GM19239 (cell line): ENCODE measurements at regions not wholly inside any gene's neighbourhood (a gene's known extent, or its start where the extent isn't known, plus 50 kb on each side); places are given as distances from the start of the nearest gene placed in this dataset.
A peak's percentile ranks its signal among the peaks of the same experiment; 100 is the strongest.

Experiments used
- DNase-seq: peaks from one replicate; pipeline ENCODE4 v3.0.0; 2011; ENCODE audit warnings: low spot score; ENCODE audit not compliant: insufficient read length
- FAIRE-seq: peaks from 2 replicates; lab custom pipeline; 2011; peaks lifted over from hg19 to GRCh38; lab: Jason Lieb, UNC

DNA sequence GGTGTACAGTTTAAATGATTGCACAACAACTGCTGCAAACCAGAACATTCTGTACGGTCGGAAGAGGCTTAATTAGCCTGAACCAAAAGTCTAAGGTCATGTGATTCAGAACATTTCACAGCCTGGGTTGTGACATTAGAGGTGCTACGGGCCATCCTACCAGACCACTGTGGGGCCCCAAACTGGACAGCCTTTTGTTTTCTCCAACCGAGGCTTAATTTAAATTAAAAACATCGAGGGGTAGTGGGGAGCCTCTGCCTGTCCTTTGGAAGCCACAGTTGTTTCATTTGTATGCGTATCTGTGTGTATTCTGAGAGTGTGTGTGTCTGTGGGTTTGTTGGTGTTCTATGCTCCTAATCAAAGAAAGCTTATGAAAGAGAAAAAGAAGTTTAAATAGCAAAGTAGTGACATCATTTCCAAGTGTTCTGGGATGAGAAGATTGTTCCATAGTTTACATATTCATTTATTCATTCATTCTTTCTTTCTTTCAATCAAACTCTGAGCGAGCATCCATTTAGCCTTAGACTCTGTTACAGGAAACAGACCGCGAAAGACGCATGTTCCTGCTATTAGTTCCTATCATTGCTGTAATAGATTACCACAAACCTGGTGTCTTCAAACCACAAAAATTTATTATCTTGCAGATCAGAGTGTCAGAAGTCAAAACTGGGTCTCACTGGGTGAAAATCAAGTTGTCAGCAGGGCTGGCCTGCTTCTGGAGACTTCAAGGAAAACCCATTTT, 444.8 kb downstream of the FOXO1 start:
- no peak for FAIRE-seq

DNA sequence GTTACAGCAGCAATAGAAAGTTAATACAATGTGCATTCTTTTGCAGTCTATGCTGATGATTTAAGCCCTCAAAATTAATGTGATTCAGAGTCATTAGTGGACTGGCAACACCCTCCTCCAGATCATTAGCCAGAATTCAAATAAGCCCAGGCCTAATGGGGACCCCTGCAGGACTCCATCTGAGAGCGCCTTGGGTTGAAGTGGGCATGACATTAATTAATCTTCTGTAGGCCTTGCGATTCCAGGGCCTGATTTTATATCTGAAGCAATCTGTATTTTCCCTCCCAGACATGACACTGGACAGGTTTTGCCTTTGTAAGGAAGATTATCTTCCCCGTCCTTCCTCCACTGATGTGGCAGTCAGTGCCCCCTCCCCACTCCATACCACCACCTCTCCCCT, 442.9 kb downstream of the FOXO1 start:
- no peak for FAIRE-seq
- no peak for DNase-seq

More for the DNA sequence above, 444.8 kb downstream of the FOXO1 start:
- DNase-seq: no peak

DNA sequence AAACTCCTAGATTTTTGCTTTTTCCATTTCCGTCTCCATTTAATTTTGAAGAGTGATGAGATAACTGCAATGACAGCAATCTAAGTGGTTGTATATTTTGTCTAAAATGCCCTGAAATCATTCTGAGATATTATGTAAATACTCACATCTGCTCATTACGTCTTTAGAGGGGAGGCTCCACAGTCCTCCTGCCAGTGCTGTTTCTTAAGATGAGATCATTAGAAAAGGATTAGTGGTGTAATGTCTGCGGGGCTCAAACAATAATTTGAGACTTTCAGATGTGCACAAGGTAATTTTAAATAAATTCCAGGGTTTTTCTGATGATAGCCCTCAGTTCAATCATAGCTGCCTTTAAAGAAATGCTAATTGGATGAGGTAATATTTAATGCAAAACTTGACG, 437.9 kb downstream of the FOXO1 start:
- DNase-seq: no peak
- no peak for FAIRE-seq

DNA sequence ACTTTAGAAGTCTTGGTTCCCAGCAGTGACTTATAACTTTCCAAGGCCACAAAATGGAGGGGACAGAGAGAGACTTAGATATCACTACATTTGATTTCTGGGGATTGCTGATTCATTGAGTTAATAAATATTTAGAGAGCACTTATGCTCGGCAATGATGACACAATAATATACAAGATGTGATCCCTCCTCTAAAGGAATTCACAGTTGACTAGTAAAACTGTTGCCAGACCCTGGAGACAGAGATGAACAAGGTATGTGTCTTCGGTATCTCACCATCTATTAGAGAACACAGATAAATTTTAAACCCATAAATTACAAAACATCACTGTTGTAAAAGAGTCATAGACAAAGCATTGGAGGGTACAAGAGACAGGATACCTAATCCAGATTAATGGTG, 437.5 kb downstream of the FOXO1 start:
- DNase-seq: no peak
- no peak for FAIRE-seq

DNA sequence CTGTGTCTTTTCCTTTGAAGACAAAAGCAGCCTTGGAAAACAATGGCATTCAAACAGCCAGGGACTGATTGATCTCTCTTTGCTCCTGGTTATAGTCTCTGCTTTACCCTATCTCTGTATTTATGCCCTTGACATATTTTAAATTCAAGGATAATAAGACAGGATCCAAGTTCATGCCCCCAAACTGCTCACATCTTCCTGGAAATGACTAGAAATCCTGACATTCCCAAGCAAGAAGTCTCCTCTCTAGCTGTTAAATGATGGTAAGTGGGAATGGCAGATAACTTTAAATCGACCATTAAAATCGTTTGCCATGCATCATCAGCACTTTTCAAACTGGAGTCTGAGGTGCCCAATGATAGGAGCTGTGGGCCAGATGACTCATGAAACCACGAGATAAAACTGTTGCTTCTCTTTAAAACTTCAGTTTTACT, 435.6 kb downstream of the FOXO1 start:
- no peak for DNase-seq
- no peak for FAIRE-seq

DNA sequence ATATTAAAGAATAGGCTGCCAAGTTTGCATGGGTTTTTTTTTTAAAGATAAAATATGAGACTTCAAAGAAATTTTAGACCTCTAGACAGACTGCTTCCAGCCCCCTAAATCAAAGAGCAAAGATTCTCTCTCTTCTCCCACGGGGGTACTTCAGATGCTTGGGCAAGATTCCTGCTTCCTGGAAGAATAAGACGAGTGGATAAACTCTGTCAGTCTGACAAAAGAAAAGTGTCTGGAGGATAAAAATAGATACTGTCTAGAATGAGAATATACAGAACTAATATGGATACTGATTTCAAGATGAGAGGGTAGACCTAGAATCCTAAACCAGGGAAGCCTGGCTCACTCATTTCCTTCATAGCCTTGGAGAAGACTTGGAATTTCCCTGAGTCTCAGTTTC, 435.1 kb downstream of the FOXO1 start:
- DNase-seq: no peak
- no peak for FAIRE-seq

DNA sequence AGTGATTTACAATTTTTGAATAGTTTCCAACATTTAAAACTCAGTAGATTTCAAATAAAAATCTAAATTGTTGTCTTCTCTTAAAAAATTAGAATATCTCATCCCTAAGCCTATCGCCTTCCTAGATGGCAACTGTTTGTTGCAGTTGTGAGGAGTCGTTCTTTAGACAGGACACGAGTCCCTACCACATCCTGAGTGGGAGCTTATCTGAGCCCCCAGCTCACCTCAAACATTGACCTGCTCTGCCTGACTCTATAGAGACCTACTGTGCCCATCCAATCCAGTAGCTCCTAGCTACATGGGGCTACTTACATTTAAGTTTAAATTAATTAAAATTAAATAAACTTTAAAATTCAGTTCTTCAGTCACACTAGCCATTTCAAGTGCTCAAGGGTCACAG, 434.7 kb downstream of the FOXO1 start:
- DNase-seq (no peak), FAIRE-seq (no peak)

DNA sequence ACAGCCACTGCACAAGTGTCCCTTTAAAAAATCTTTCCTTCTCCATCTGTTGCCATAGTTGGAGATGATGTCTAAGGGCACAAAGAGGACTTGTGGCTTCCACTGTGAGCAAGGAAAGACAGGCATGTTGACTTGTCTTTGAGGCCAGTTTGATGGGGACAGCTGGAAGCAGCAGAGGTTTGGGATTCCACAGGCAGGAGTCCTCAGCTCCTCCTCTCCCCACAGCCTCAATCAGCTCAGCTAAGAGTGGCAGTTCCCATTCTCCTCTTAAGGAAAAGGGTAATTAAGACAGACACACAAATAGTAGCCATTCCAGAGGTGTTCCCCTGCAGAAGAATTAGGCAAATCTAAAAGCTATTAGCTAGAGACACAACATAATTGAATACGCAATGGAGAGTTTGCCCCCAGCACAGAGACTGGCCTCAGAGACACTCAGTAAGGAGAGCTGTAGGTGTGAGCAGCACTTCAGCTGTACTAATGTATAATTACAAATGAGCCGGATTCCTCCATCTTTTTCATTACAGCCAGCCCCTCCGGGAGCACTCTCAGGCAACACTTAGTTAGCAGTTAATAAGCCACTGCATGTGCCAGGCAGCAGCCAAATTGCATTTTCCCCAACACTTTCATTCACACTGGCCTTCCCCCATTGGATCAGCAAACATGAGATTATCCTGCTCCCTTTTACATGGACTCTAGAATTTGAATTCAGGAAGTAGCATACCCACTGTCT, 434.0 kb downstream of the FOXO1 start:
- DNase-seq: no peak
- FAIRE-seq: no peak

DNA sequence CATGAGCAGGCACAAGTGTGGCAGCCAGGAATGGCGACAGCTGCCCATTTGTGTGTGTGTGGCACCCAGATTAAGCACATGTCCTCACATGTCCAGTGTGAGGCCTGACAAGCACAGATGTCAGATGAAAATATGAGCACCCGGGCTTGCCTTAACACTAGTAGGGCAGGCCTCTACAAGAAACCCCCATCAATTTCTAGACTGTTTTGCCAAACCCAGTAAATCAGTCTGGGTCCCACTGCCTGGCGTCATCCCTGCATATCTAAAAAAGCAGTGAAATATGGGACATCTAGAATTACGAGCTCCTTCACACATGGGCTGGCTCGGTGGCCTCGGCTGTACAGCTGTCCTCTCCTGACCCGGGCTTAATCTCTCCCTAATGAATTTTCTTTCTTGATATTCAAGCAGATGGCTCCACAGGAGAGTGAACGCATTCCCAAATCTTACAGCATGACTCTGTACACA, 432.7 kb downstream of the FOXO1 start:
- FAIRE-seq (no peak), DNase-seq (no peak)

DNA sequence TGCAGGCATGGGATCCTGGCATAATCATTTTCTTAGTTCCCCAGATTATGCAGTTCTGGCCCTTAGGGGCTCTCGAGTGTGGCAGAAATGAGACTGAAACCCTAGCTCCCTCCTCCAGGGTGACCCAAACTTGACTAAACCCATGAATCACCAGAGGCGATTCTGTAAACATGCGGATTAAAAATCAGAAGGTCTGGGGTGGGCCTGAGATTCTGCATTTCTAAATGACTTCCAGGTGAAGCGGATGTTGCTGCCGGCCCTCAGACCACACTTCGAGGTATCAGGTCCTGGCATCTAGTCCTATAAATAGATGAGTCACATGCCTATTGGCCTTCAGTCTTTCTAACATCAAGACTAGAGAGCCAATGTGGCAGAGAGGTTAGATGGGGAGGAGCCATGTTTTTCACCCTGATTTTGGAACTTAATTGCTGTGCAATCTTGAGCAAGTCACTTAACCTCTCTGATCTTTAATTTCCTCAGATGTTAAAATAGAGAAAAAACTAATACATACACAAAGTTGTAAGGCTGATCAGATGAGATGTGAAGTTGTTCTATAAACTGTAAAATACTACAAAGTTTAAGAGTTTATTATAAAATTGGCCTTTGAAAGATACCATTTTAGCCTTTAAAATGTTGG, 431.2 kb downstream of the FOXO1 start:
- FAIRE-seq (no peak), DNase-seq (no peak)

DNA sequence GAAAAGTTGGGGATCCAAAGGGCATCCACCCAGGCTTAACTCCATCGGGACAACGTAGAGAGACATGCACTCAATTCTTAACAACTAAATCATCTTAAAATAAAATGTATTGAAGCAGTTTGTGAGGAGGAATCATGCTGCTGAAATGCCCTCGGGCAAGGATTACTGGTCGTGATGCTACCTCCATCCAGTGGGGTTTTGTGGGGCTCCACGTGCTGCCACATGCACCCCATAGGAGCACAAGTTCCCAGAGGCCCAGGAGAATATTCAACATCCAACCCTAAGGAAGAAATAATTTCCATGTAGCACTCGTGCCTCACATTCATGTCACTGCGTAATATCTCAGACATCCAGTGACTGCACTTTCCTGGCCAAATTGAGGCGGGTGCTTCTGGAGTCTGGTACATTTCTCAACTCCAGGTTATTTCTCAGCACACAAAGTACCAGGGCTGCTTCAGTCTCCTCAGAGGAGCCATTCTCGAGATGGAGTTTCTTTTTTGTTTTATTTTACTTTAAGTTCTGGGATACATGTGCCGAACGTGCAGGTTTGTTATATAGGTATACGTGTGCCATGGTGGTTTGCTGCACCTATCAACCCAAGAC, 429.8 kb downstream of the FOXO1 start:
- FAIRE-seq (no peak), DNase-seq (no peak)

DNA sequence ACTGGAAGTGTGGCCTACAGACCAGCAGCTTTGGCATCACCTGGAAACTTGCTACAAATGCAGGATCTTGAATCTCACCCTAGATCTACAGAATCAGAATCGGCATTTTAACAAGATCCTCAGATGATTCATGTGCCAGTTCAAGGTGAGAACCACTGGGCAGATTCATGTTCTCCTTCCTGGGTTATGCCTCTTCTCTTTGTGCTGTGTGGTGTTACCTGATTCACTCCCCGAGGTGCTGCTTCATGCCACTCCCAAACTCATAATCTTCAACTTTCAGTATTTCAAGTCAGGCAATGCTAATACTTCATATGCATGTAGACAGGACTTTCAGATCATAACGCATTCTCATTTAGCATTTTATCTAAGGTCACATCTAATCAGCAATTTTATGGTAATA, 427.7 kb downstream of the FOXO1 start:
- no peak for DNase-seq
- FAIRE-seq: no peak

DNA sequence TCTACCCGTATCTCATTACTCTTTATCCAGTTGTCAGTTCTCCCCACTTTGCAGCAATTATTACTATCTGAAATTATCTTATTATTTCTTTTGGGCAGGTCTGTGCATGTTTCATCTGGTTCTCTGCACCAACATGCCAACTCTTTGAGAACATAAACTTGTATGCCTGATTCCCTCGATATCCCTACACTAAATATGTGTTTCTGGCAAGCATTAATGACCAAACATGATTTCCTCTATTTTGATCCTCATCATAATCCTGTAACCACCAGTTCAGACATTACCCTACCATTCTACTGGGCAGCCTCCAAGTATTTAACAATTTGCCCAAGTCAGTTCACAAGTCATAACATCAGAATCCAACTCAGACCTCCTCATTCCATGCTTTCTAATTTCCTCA, 426.1 kb downstream of the FOXO1 start:
- no peak for DNase-seq
- no peak for FAIRE-seq

DNA sequence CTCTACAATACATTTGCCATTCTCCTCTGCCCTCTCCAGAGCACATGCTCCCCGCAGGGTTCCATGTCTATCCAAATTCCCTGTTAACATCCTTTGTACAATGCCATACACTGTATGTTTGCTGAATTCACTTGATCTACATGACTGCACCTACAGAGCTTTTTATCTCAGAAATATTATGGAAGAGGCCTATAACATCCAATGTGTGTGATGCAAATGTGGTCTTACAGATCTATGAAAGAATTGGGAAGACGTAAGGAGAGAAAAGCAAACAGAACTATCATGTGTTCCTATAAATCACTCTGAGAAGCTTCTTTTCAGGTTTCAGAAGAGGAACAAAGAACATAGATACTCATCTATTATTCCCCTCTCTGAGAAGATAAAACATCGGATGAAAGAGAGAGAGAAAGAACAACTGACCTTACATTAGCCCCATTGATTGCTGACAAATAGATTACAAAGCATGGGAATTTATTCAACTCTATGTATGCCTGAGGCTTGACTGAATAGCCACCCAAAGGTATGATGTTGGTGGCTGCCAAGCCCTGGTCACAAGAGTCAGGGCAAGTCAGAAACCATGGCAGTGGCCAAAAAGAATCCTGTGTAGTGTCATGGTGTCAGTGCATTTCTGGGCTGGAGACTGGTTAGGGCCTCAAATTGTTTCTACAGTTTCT, 425.2 kb downstream of the FOXO1 start:
- no peak for DNase-seq
- no peak for FAIRE-seq

DNA sequence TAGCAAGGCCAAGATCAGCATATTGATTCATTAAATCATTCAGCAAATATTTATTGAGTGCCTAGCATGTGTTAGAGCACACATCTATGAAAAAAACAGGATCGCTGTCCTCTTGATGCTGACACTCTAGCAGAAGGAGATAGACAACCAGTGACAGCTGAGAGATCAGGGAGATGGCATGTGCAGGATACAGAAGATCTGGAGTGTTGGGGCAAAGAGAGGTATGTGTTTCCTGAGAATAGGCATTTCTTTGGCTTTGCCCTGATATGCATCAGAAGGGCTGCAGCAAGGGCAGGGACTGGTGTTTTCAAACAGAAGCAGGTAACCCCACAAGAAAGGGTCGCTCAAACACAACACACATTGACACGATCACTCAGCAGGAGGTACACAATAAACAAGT, 423.4 kb downstream of the FOXO1 start:
- no peak for DNase-seq
- FAIRE-seq: no peak

DNA sequence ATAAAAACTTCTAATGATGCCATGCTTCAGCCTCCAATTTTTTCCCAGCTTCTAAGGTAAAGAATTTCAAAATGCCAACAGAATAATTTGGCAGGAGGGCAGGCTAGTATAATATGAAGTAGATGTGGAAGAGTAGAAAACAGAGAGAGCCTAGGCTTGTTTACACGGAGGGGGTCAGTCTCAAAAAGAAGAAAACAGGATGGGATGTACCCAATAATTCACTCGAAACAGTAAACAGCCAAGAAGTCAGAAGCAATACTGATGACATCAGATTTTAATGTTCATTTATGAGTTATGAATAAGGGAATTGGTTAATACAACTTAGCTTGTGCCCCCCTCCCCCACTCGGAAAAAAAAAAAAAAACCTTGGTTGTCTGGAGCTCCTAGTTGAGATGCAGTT, 422.5 kb downstream of the FOXO1 start:
- no peak for DNase-seq
- no peak for FAIRE-seq

DNA sequence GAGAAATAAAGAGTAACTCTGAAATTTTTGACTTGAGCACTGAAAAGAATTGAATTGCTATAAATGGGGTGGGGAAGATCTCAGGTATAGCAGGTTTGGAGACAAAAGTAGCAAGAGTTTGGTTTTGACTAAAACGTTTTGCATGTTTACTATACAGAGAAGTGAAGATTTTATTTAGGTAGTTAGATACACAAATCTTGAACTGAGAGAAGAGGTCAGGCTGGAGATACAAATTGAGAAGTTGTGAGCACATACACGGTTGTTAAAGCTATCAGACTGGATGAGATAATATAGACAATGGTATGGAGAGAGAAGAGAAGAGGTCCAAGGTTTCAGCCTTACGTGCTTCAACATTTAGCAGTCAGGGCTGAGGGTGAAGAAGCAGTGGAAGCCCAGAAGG, 420.9 kb downstream of the FOXO1 start:
- DNase-seq (no peak), FAIRE-seq (no peak)

DNA sequence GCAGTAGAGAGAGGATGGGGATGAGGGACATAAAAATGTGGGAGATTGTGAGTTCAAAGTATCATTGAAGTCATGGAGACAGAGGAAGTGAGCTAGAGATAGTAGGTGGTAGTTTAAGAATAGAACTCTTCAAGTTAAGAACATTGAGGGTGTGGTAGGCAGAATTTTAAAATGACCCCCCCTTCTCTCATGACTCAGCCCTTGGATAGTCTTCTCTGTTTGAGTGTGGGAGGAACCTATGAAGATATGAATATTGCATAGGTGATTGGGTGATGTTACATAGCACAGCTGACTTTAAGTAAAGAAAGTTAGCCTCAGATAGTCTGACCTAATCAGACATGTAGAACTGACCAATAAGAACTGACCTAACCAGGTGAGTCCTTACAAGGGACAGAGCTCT, 418.6 kb downstream of the FOXO1 start:
- FAIRE-seq: no peak

DNA sequence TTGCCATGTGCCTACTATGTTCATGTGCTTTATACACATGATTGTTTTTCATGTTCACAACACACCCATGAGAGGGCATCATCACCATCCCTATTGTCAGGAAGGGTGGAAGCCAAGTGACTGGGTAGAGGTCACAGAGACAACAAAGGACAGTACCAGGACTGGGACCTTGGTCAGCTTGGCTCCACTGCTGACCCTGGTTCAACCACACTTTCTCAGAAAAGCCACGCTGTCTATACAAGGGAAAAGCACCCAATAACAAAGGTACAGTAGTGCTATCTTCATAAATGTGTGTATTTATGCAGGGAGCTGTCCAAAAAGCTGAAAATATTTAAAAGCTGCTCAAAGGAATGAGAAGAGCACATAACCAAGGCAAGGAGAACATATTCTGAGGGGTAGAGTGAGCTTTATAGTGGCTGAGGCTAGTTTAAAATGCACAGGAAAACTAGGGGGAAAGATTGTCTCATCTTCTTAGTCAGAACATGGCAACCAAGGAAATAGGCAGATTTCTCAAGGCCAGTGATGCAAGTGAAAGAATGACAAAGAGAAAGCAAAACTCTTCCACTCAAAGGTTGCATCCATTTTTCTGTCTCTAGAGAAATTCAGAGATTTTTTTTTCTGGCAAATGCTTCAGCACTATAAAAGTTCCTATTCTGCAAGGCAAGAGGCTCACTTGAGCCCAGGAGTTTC, 415.0 kb downstream of the FOXO1 start:
- peak; percentile 18 for FAIRE-seq

More for the DNA sequence above, 418.6 kb downstream of the FOXO1 start:
- no peak for DNase-seq

DNA sequence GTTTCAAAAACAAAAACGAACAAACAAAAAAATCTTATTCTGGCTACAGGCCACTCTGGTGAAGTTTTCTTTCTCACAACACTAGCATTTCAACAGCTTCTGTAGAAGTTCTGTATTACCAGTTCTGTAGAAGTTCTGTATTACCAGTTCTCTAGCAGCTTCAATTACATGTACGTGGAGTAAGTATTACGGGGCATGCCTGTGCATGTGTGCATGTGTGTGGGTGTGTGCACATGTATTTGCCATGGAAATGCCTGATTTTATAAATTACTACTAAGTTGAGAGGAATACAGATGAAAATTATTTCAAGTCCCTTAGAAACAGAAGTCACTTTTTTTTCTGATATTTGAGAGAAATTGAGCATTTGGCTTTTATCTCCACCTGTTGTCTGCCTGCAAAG, 414.2 kb downstream of the FOXO1 start:
- no peak for FAIRE-seq

More for the DNA sequence above, 415.0 kb downstream of the FOXO1 start:
- no peak for DNase-seq

More for the DNA sequence above, 414.2 kb downstream of the FOXO1 start:
- DNase-seq: no peak
